ENCODE measurements at regions not wholly inside any gene's neighbourhood (a gene's known extent, or its start where the extent isn't known, plus 50 kb on each side); places are given as distances from the start of the nearest gene placed in this dataset.

GRCh38 chr9:21580636-21581378, 98.7 kb upstream of the IFNE start:
- no peak overlapping the region for H3K27ac ChIP-seq
- no peak for ATAC-seq (ENCODE audit: insufficient number of reproducible peaks, low FRiP score, low read depth)
- no peaks in the 10 kb centered on the region for H3K4me1 ChIP-seq (ENCODE audit: control insufficient read depth in 1 of 2, low read depth in 2 of 2)
- no peak for DNase-seq (ENCODE audit: low spot score)
- TF ChIP-seq CTCF (IDR thresholded peaks at IDR 0.05) = no peak
- H3K27me3 ChIP-seq (replicated peaks; ENCODE audit: insufficient read depth) = no peaks in the 10 kb centered on the region
- no peak overlapping the region for H3K4me3 ChIP-seq
- no peaks in the 10 kb centered on the region for H3K9me3 ChIP-seq
- H3K36me3 ChIP-seq = no peaks in the 10 kb centered on the region

- Histone ChIP-seq H3K4me1 (ENCODE audit: control insufficient read depth in 1 of 2, low read depth in 2 of 2) (no peaks in the 10 kb centered on the region), H3K4me3 (no peak overlapping the region), H3K27me3 (replicated peaks; ENCODE audit: insufficient read depth) (no peaks in the 10 kb centered on the region), H3K9me3 (no peaks in the 10 kb centered on the region), H3K36me3 (no peaks in the 10 kb centered on the region), H3K27ac (no peak overlapping the region)
- DNase-seq (ENCODE audit: low spot score) (no peak), ATAC-seq (ENCODE audit: insufficient number of reproducible peaks, low FRiP score, low read depth) (no peak)
- TF ChIP-seq CTCF (IDR thresholded peaks at IDR 0.05) = no peak
These were observed 101.7 kb upstream of the IFNE start for GRCh38 chr9:21583628-21584377.

- Histone ChIP-seq H3K4me3 (no peak overlapping the region), H3K4me1 (ENCODE audit: control insufficient read depth in 1 of 2, low read depth in 2 of 2) (no peaks in the 10 kb centered on the region), H3K27ac (no peak overlapping the region), H3K36me3 (no peaks in the 10 kb centered on the region), H3K27me3 (replicated peaks; ENCODE audit: insufficient read depth) (no peaks in the 10 kb centered on the region), H3K9me3 (no peaks in the 10 kb centered on the region)
- ATAC-seq (ENCODE audit: insufficient number of reproducible peaks, low FRiP score, low read depth) (no peak), DNase-seq (ENCODE audit: low spot score) (no peak)
- no peak for TF ChIP-seq CTCF (IDR thresholded peaks at IDR 0.05)
These were observed 102.8 kb upstream of the IFNE start for GRCh38 chr9:21584890-21585289.

GRCh38 chr9:21585756-21586752, 103.9 kb upstream of the IFNE start:
- no peaks in the 10 kb centered on the region for H3K27me3 ChIP-seq (replicated peaks; ENCODE audit: insufficient read depth)
- TF ChIP-seq CTCF (IDR thresholded peaks at IDR 0.05) = no peak
- no peak for DNase-seq (ENCODE audit: low spot score)
- no peaks in the 10 kb centered on the region for H3K9me3 ChIP-seq
- H3K27ac ChIP-seq = no peak overlapping the region
- no peak for ATAC-seq (ENCODE audit: insufficient number of reproducible peaks, low FRiP score, low read depth)
- no peaks in the 10 kb centered on the region for H3K36me3 ChIP-seq
- no peaks in the 10 kb centered on the region for H3K4me1 ChIP-seq (ENCODE audit: control insufficient read depth in 1 of 2, low read depth in 2 of 2)
- H3K4me3 ChIP-seq = no peak overlapping the region
